Kasumi-1 (cell line): ENCODE measurements at regions not wholly inside any gene's neighbourhood (a gene's known extent, or its start where the extent isn't known, plus 50 kb on each side); places are given as distances from the start of the nearest gene placed in this dataset.
"Not testable (repeated sequence)": the region's sequence is repeated elsewhere in the genome, so short reads cannot be mapped to it uniquely, and the experiment has no call there.

Experiments
- DNase-seq, 2 experiments: peaks; one replicate each; lab custom pipeline; 2025; lab: John Stamatoyannopoulos, UW

GRCh38 chr2:145925591-145925990 lies 1405.7 kb upstream of the ZEB2 start:
- DNase-seq, result no peak

- peak; percentile 29 to 54 for DNase-seq
These were observed 1399.6 kb upstream of the ZEB2 start for GRCh38 chr2:145919477-145919876.

GRCh38 chr2:145918951-145919350 lies 1399.0 kb upstream of the ZEB2 start:
- no peak for DNase-seq

GRCh38 chr2:145916799-145917198 lies 1396.9 kb upstream of the ZEB2 start:
- no peak for DNase-seq

GRCh38 chr2:145914716-145915115 lies 1394.8 kb upstream of the ZEB2 start:
- DNase-seq, result no peak

- DNase-seq, result no peak
These were observed 1390.5 kb upstream of the ZEB2 start for GRCh38 chr2:145910416-145910815.

- no peak for DNase-seq
These were observed 1389.8 kb upstream of the ZEB2 start for GRCh38 chr2:145909766-145910165.

GRCh38 chr2:145909175-145909755 lies 1389.3 kb upstream of the ZEB2 start:
- no peak for DNase-seq

- DNase-seq, result no peak
These were observed 1386.4 kb upstream of the ZEB2 start for GRCh38 chr2:145906354-145906753.

- no peak for DNase-seq
These were observed 1385.5 kb upstream of the ZEB2 start for GRCh38 chr2:145905371-145905770.

GRCh38 chr2:145897151-145897550 lies 1377.2 kb upstream of the ZEB2 start:
- no peak for DNase-seq

- no peak for DNase-seq
These were observed 1368.0 kb upstream of the ZEB2 start for GRCh38 chr2:145887915-145888314.

GRCh38 chr2:145880997-145881396 lies 1361.1 kb upstream of the ZEB2 start:
- not testable (repeated sequence) for DNase-seq

- DNase-seq, result no peak
These were observed 1355.1 kb upstream of the ZEB2 start for GRCh38 chr2:145875016-145875415.

- DNase-seq, result no peak
These were observed 1354.5 kb upstream of the ZEB2 start for GRCh38 chr2:145874466-145874865.

GRCh38 chr2:145864501-145864900 lies 1344.6 kb upstream of the ZEB2 start:
- no peak for DNase-seq

- no peak for DNase-seq
These were observed 1342.0 kb upstream of the ZEB2 start for GRCh38 chr2:145861940-145862339.

- DNase-seq, result no peak
These were observed 1340.2 kb upstream of the ZEB2 start for GRCh38 chr2:145860083-145860482.

- DNase-seq, result no peak
These were observed 1335.2 kb upstream of the ZEB2 start for GRCh38 chr2:145855142-145855541.

- DNase-seq, result no peak
These were observed 1334.3 kb upstream of the ZEB2 start for GRCh38 chr2:145854039-145854755.

GRCh38 chr2:145851730-145852129 lies 1331.8 kb upstream of the ZEB2 start:
- no peak for DNase-seq

- no peak for DNase-seq
These were observed 1329.5 kb upstream of the ZEB2 start for GRCh38 chr2:145849466-145849865.

GRCh38 chr2:145846982-145847381 lies 1327.1 kb upstream of the ZEB2 start:
- no peak for DNase-seq

- no peak for DNase-seq
These were observed 1326.0 kb upstream of the ZEB2 start for GRCh38 chr2:145845923-145846322.
